Inflammatory macrophage treated with lipopolysaccharide for 4 hours (primary cell): ENCODE measurements at regions not wholly inside any gene's neighbourhood (a gene's known extent, or its start where the extent isn't known, plus 50 kb on each side); places are given as distances from the start of the nearest gene placed in this dataset.

Source experiments
- DNase-seq: peaks from one replicate; pipeline ENCODE4 v3.0.0-alpha.2; 2020

- DNase-seq, result peak; percentile 49
Measured at GRCh38 chr4:38609614-38610013, 54.4 kb upstream of the KLF3 start.

- no peak for DNase-seq
Measured at GRCh38 chr4:38610521-38610920, 53.5 kb upstream of the KLF3 start.

- DNase-seq, result peak; percentile 30
Measured at GRCh38 chr4:38610966-38611431, 53.0 kb upstream of the KLF3 start.

GRCh38 chr4:38611676-38612075 lies 52.3 kb upstream of the KLF3 start:
- DNase-seq, result peak; percentile 23

- no peak for DNase-seq
Measured at GRCh38 chr4:38612646-38613414, 51.2 kb upstream of the KLF3 start.
